GM13976 (cell line): ENCODE measurements at regions not wholly inside any gene's neighbourhood (a gene's known extent, or its start where the extent isn't known, plus 50 kb on each side); places are given as distances from the start of the nearest gene placed in this dataset.

ENCODE experiments used
- DNase-seq: peaks from one replicate; pipeline ENCODE4 v3.0.0; 2012; ENCODE audit warnings: low spot score
- in situ Hi-C: fragments of 300-500 bp; cut with MboI; formaldehyde crosslinking; loops from one replicate; pipeline ENCODE4 v1.12.0; 2022; ENCODE audit warnings: low sequenced_read_pairs, mixed read lengths, inconsistent platforms; ENCODE audit not compliant: unreplicated experiment
- TF ChIP-seq, protein P1 (sequence below): IDR thresholded peaks from 2 replicates; pipeline ENCODE4 v1.5.1; 2012; ENCODE audit warnings: borderline replicate concordance, mild to moderate bottlenecking; ENCODE audit not compliant: insufficient read depth; ENCODE audit errors: extremely low read depth, missing control alignments, control extremely low read depth

DNA sequence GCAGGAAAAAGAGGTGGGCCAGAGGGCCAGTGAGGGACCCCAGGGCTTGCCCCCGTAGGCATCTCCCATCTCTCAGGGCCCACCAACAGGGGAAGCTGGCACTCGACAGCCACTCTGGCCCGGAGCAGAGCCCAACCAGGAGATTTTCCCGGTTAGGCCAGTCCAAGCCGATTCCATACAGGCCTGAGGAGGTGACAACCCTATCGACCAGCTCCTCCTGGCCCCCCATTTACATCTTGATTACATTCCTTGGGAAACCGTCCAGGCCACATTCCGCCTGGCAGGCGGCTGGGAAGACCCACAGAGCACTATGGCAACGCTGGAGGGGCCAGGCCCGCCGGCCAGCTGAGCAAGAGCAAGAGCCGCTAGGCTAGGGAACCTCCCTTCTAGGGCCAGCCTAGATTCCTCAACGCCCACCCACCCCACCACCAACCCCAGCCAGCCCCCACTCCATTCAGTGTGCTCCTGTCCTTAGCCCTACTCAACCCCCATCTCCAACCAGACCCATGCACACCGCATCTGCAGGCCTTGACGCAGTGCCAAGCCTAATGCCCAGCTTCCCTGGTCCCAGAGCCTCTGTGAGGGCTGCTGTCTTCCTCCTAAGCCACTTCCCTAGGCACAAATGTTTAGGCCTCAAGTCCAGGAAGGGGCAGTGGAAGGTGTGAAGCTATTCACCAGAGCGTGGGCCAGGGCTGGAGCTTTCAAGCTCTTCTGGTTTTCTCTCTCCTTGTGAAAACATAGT, 161.2 kb downstream of the EFNB1 start:
- peak; percentile 15 for DNase-seq
- in situ Hi-C loops, result no loop called here
- TF ChIP-seq, protein P1, sequence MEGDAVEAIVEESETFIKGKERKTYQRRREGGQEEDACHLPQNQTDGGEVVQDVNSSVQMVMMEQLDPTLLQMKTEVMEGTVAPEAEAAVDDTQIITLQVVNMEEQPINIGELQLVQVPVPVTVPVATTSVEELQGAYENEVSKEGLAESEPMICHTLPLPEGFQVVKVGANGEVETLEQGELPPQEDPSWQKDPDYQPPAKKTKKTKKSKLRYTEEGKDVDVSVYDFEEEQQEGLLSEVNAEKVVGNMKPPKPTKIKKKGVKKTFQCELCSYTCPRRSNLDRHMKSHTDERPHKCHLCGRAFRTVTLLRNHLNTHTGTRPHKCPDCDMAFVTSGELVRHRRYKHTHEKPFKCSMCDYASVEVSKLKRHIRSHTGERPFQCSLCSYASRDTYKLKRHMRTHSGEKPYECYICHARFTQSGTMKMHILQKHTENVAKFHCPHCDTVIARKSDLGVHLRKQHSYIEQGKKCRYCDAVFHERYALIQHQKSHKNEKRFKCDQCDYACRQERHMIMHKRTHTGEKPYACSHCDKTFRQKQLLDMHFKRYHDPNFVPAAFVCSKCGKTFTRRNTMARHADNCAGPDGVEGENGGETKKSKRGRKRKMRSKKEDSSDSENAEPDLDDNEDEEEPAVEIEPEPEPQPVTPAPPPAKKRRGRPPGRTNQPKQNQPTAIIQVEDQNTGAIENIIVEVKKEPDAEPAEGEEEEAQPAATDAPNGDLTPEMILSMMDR, result no peak

GRCh38 chrX:68989456-68989855, 160.6 kb downstream of the EFNB1 start:
- in situ Hi-C loops, result no loop called here
- DNase-seq, result no peak

GRCh38 chrX:68988865-68989264, 160.0 kb downstream of the EFNB1 start:
- TF ChIP-seq, protein P1, result no peak
- DNase-seq, result no peak
- in situ Hi-C loops, result no loop called here

More at GRCh38 chrX:68989456-68989855, 160.6 kb downstream of the EFNB1 start:
- TF ChIP-seq, protein P1, result no peak

DNA sequence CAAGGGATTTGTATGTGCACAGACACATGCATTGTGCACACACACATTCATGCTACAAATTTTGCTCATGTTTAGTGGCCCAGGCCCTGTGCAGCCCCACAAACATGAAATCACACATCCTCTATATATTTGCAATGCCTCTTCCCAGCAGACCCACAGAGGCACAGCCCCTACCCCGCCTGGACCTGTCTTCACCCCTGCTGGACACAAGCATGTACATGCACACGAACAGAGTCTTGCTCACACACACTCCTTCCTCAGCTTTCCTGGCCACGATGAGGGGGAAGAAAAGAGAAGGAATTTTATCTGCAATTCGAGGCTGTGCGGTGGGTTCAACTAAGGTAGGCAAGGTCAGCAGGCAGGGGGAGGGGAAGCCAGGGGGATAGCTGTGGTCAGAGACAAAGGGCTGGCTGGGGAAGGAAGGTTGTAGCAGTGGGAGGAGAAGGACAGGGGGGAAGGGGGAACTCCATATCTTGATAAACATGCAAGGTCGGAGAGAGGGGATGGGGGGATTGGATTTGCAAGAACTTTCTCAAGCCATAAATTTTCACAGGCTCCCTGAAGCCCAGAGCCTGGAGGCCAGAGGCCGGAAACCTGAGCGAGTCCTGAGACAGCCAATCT, 156.4 kb downstream of the EFNB1 start:
- peak; percentile 6 for DNase-seq
- in situ Hi-C loops, result no loop called here
- TF ChIP-seq, protein P1, result no peak

DNA sequence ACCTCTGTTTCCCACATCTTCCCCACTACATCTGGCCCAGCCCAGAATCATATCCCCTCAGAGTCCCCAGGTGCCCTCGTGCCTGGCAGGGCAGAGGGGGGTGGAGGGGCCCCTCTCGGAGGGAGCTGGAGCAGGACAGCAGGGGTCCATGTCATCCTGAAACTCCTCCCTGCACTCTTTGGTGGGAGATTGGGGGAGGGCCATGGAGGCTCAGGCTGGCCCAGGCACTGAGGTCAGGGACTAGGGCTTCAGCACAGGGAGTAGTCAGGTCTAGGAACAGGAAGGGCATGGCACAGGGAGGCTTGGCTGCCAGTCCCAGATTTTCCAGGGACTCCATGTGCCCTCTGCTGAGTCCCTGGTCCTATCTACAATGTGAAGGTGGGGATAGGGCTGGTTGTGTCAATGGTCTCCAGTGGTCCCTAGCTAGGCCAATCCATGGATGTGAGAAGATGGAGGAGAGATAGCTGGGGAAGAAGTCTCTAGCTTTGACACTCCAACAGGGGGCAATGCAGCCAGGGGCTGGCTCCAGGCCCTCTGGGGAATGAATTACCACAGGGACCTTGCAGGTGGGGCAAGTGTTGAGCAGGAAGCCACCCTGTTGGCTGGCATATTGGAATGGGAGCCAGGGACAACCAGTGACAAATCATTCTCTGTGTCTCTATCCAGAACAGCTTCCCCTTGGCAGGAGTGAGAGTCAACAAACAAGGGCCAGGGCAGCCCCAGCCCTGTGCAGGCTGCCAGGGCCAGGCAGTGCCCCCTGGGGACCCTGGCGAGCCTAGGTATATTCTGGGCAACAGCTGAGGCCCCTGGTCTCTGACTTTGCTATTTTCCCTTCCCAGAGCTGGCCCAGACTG, 154.4 kb downstream of the EFNB1 start:
- DNase-seq, result peak; percentile 6
- TF ChIP-seq, protein P1, result no peak
- in situ Hi-C loops, result no loop called here

DNA sequence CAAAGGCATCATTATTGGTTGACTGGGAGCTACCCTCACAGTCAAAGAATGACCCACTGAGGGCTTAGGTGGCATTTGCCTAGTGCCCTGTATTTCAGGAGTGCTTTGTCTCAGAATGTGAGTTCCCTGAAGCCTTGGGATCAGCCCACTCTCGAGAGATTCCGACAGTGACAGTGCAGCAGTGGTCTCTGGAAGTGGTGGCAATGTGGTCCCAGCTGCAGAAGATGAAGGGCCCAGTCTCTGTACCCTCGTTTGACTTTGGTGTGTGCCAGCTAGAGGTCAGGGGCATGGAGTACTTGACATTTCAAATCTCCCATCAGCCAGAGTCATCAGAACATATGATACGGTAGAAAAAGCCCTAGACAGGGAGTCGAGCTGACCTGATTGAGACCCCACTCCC, 153.7 kb downstream of the EFNB1 start:
- TF ChIP-seq, protein P1, result no peak
- in situ Hi-C loops, result no loop called here
- peak; percentile 4 for DNase-seq
